Fibroblast of gingiva (primary cell): ENCODE measurements at regions not wholly inside any gene's neighbourhood (a gene's known extent, or its start where the extent isn't known, plus 50 kb on each side); places are given as distances from the start of the nearest gene placed in this dataset.
"Not testable (repeated sequence)": the region's sequence is repeated elsewhere in the genome, so short reads cannot be mapped to it uniquely, and the experiment has no call there.

ENCODE experiments used
- DNase-seq: peaks from one replicate; pipeline ENCODE4 v3.0.0-alpha.2; 2011; ENCODE audit warnings: low read depth

DNA sequence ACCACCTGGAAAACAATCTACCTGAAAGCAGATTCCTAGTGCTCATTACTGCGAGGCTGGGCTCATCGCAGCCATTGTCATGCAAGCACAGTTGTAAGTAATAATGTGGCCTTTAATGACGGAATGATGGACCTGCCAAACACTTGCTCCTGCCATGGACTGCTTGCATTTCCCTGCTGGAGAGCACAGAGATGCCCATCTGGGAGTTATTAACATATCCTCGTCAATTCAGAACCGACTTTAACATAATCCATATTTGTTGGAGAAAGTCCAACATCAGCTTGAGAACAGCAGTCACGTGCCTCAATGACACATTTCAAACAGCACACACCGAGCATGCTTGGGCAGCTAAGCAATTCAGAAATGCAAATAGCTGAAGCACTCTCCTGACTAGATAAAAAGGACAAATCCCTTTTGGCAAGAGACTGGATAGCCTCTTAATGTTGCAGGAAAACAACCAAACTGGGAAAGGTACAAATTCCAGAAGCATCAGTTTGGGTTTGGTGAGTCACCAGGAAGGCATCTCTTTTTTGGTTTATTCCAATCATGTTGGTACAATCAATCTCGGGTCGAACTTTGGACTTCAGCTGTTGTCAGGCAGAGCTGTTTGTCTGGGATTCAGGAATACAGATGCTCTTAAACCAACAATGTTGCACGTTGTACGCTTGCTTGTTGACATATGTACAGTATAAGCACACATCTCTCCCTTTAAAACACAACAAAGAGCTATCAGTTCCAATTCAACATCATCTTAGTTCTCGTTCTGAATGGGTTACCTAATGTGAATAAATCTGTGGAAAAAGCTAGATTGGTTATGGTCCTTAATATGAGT is 395.8 kb downstream of the LNPK start:
- DNase-seq, result peak; percentile 94

DNA sequence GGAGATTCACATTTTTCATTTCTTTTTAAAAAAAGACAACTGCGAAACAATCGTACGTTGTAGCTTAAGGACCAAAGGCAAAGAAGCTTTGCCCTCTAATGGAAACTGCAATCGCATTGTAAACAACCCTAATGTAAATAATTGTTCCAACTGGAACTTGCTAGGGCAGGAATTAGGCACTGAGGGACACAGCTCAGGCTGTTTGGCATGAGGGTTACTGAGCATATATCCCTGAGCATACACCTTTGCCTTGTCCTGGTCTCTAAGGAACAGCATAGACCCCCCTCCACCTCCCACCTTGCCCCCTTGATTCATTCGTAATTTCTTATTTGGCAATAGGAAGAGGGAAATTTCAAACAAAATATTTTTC is 396.4 kb downstream of the LNPK start:
- no peak for DNase-seq

DNA sequence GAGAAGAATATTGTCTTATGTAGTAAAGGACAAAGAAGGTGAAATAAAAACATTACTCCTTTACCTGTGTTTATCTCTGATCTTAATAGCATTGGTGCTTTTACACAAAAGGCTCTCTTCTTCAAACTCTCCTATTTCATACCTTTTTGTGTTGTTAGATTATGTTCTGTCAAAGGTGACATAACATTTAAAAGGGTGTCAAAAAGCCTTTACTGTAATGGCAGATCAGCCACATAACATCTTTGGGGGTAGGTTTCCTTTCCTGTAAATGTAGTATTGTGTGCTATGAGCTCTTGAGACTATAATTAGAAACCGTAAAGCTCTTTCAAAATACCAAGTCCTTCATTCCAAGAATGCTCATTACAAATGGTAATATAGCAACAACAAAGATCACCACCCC is 400.1 kb downstream of the LNPK start:
- DNase-seq, result no peak

DNA sequence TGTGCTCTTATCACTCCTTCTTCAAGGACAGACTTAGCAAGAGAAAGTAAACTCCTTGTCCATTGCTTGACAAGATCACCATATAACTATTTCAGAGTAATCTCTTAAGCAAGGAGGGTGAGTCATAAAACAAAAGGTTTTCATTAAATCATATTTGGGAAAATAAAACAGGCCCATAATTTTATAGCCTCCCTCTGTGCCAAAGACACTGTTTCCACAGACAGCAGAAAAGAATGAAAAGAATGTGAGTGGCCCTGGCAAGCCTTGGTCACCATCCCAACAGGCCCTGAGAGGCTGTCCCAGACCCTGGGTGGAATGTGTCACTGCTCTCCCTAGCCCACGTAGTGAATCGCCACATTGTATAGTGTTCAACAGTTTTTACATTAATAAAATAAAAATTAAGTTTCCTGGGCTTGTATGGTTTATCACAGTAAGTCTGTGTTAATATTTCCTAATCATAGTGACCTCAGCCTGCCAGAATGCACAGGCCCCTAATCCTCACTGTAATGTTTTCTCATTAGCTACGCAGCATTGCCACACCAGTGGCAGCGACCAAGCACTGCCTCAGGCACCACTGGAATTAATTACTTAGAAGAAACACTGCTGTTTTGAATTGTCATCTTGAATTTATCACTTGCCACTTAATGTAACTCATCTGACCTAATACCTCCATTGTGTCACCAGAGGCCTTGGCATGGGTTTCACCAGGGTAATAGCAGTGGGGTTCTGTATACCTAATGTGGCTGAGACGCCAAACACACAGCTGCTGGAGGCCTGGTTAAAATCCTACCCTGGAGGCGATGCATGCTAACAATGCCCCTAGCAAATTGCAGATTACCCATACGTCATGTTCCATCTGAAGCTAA is 401.9 kb downstream of the LNPK start:
- DNase-seq, result peak; percentile 97

DNA sequence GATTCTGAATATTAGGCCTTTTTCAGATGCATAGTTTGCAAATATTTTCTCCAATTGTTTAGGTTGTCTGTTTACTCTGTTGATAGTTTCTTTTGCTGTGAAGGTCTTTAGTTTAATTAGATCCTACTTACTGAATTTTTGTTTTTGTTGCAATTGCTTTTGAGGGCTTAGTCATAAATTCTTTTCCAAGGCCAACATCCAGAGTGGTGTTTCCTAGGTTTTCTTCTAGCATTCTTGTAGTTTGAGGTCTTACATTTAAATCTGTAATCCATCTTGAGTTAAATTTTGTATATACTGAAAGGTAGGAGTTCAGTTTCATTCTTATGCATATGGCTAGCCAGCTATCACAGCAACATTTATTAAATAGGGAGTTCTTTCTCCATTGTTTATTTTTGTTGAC is 404.8 kb downstream of the LNPK start:
- DNase-seq, result peak; percentile 22

DNA sequence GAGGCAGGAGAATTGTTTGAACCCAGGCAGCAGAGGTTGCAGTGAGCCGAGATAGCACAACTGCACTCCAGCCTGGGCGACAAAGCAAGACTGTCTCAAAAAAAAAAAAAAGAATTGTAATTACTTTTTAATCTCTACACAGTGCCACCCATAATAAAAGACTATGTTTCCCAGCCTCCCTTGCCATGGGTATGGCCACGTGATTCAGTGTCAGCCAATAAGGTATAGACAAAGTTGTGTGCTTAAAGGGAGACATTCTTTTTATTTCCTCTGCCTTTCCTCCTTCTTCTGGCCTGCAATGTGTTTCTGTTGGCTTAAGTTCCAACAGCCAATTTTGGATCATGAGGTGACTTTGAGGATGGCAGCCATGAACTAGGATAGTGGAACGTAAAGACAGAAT is 406.9 kb downstream of the LNPK start:
- no peak for DNase-seq

DNA sequence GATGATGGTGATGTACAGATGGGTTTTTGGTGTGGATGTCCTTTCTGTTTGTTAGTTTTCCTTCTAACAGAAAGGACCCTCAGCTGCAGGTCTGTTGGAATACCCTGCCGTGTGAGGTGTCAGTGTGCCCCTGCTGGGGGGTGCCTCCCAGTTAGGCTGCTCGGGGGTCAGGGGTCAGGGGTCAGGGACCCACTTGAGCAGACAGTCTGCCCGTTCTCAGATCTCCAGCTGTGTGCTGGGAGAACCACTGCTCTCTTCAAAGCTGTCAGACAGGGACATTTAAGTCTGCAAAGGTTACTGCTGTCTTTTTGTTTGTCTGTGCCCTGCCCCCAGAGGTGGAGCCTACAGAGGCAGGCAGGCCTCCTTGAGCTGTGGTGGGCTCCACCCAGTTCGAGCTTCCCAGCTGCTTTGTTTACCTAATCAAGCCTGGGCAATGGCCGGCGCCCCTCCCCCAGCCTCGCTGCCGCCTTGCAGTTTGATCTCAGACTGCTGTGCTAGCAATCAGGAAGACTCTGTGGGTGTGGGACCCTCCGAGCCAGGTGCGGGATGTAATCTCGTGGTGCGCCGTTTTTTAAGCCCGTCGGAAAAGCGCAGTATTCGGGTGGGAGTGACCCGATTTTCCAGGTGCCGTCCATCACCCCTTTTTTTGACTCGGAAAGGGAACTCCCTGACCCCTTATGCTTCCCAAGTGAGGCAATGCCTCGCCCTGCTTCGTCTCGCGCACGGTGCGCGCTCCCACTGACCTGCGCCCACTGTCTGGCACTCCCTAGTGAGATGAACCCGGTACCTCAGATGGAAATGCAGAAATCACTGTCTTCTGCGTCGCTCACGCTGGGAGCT is 408.2 kb downstream of the LNPK start:
- DNase-seq, result not testable (repeated sequence)

DNA sequence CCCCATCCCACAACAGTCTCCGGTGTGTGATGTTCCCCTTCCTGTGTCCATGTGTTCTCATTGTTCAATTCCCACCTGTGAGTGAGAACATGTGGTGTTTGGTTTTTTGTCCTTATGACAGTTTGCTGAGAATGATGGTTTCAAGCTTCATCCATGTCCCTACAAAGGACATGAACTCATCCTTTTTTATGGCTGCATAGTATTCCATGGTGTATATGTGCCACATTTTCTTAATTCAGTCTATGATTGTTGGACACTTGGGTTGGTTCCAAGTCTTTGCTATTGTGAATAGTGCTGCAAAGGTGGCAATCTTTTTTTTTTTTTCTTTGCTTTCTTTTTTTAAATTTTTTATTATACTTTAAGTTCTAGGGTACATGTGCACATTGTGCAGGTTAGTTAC is 406.7 kb upstream of the ATP5MC3 start:
- DNase-seq, result not testable (repeated sequence)

DNA sequence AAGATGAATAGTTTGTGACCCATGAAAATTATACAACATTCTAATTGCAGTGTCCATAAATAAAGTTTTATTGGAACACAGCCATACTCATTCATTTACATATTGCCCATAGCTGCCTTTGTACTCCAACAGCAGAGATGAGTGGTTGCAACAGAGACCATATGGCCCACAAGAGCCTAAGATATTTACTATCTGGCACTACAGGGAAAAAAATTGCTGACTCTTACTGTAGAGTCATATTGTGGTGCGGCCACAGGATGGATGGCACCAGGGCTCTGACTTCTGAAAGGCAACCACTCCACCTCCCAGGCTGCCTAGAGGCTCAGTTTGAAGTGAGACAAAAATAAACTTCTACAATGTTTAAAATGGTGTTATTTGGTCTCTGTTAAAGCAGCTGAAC is 404.0 kb upstream of the ATP5MC3 start:
- no peak for DNase-seq

DNA sequence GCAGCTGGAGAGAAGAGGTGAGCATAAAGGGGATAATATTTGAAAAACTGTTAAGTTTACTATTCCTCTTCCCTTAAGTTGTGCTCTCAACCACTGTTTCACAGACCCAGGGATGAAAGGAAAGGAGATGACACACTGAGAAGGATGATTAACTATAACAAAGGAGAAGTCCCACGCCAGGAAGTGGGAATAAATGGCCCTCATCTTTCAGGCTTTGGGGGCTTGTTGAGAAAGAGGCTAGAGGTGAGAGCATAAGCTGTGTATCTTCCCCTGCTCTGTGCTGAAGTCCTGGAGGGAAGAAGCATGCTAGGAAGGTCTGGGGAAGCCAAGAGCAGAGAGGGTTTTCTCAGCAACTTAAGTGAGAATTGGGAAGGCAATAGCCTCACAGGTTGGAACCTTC is 399.1 kb upstream of the ATP5MC3 start:
- DNase-seq, result no peak

DNA sequence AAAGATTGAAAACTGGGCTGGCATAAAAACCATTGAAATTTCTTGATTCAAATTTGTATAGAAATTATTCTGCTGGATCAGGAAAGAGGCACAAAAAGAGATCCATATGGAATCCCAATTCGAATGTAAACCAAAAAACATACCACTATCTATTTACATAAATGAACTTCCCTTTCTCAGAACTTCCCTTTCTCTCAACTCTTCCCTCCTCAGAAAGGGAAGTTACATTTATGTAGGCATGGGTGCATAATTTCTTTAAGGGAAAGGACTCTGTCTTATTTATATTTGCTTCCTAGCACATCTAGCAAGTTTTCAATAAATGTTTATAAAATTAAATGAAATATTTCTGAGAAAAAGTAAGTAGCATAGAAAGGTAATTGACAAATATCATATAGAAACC is 398.1 kb upstream of the ATP5MC3 start:
- DNase-seq, result no peak

DNA sequence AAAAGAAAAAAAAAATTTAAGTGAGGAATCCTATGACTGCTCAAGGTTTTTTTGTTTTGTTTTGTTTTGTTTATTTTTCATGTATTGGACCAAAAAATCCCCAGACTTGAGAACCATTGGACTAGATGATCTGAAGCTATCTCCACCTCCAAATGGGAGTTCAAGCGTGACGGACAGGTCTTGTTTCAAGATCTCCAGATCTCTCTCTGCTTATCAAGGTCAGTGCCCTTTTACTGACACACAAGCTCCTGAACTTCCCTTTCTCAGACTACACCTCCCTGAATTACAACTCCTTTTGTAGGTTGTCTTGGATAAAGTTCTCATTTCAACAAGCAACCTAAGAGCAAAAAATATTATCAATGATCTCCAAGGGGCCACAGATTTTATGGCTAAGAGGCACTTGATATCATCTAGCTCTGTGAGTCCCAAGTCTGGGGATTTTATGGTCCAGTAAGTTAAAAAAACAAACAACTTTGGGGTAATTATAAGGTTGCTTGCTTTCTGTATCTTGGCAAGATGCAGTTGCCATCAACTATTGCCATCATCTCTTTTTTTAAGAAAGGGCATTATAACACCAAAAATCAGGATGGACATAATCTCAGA is 396.0 kb upstream of the ATP5MC3 start:
- DNase-seq, result no peak

DNA sequence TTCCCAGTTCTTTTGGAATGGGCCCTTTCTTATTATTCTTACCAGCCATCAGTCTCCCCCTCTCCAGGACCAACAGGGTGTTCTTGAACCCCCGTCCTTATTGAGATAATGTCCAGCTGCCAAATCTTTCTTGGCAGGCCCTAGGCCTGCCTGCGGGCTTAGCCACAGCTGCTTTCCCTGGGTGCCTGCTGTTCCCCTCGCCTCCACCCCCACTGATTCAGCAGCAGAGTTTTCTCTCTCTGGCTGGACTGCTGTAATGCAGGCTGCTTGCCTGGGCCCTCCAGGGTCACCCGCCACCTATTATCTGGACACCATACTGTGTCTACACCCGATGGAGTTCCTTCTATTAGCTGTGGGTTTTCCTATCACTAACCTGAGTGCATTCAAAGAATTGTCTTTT is 395.4 kb upstream of the ATP5MC3 start:
- no peak for DNase-seq

DNA sequence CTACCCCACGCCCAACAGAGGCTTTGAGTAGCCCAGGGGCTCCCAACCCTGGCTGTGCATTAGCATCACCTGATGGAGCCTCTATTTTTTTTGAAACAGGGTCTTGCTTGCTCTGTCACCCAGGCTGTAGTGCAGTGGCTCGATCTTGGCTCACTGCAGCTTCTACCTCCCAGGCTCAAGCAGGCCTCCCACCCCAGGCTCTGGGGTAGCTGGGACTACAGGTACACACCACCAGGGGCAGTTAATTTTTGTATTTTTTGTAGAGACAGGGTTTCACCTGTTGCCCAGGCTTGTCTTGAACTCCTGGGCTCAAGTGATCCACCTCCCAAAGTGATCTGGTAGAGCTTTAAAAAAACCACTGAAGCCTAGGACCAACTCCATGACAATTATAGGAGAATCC is 394.8 kb upstream of the ATP5MC3 start:
- DNase-seq, result no peak

DNA sequence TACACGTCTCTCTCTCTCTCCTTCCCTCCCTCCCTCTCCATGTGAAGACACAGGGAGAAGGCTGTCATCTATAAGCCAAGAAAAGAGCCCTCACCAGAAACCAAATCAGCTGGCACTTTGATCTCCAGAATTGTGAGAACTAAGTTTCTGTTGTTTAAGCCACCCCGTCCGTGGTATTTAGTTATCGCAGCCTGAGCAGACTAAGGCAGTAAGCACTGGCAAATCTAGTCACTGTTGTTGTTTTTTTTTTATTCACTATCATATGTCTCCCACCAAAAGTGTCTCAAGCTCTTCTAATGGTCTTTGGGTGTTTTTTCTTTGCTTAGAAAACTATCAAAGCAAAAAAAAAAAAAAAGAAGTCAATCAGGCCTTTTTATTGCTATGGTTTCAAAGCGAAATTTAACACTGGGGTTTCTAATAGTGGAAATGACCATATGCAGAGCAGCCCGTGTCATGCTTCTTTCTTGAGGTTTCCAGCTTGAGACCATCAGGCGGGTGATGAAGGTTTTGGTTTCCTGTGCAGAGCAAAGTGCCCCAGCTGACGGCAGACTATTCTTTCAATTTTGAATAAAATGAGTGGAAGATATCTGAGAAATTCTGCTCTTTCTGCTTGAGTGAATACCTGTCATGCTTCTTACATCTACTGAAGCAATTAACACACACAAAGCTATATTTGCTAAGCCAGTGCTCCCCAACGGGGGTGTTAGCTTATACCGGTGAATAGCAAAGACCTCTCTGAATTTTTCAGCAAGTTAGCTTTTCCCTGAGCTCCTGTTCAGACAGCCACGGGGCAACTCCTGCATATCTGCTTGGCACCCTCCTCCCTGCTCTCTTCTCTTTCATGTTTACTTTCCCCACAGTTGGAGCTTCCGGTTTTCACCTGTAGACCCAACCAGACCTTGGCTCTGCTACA is 394.1 kb upstream of the ATP5MC3 start:
- DNase-seq, result no peak

DNA sequence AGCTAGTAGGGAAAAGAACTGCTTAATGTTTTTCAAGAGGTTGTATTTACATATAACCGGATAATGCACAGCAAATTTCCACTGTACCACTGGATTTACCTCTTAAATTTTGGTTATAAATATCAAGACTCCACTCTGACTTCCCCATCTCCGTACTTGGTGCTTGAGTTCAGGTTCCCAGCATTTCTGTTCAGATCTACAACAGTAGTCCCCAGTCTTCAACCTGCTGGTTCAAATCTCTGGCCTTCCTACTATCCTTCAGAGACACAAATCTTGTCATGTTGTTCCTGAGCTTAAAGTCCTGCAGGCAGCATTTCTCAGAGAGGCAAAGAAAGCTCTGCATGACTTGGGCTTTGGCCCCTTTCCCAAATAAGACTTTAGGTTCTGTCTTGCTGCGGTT is 392.6 kb upstream of the ATP5MC3 start:
- no peak for DNase-seq

DNA sequence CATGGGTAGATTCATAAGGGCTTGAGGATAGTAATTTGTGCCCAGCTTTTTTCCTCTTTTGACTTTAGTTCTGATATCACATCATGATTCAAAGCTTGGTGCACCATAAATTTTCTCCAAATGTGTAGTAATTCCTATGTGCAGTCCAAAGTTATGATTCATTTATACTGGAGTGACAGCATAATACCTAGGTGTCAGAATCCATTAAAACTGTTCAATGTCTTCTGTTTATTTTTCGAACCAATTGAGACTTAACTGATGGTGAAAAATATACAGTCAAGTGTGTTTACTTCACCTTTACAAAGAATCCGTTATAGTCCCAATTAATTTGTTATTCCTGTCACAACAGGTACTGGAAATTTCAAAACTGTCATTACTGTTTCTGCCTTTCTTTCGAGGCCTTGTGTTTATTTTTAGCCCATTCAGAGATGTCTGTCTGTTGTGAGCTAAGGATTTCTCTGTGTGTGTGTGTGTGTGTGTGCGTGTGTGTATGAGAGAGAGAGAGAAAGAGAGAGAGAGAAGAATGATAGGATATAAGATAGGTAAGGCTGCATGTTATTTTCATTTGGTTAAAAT is 389.7 kb upstream of the ATP5MC3 start:
- no peak for DNase-seq

DNA sequence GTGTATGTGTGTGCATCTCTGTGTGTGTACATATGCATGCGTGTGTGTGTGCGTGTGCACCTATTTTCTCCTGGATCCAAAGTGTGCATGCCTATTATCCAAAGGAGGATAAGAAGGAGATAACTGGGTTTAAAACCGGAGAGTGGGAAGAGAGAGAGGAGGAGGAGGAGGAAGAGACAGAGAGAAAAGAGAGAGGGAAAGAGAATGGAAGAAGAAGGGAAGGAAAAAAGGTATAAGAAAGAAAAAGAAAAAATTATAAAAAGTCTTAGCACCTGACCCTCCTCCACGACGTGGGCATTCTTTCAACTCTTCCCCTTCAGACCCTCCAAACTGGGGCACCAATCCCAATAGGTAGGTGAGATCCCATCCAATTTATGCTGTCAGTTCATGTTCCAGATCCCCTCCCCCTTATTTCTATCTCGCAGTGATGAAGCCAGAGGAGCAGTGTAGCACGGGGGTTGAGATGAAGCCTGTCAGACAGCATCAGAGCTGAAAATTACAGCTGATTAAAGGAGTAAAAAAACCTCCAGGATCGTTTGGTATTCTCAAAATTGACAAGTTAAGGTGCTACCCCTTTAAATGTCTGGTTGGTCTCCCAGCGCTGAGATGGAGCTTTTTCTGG is 386.7 kb upstream of the ATP5MC3 start:
- no peak for DNase-seq

DNA sequence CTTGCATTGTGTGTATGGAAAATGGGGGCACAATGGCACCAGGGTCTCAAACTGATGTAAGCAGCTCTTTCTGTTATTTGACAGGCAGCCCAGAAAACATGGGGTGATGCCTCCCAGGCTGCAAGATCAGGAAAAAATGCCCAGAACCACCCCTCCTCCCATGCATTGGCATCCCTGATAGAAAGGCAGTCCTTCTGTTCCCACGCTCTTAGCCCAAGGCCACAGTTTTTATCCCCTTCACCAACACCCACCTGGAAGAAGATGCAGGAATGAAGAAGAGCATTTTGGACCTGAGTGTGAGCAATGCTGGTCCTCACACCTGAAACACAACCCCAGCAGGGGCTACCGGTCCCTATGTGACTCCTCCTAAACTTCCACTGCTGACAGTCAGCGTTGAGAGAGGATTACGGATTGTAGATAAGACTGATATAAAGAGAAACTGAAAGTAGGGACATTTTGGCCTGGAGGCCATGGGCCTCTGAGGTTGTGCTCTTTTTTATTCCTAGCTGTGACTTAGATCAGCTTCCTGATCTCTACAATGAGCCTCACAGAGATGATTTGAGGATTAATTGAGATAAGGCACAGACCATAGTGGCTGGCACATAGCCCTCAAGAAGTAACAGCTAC is 386.0 kb upstream of the ATP5MC3 start:
- DNase-seq, result no peak
